Thyroid gland (tissue), 4 donors: ENCODE measurements at regions not wholly inside any gene's neighbourhood (a gene's known extent, or its start where the extent isn't known, plus 50 kb on each side); places are given as distances from the start of the nearest gene placed in this dataset.

ENCODE experiments used
- CTCF ChIP-seq, 6 experiments: fragments of 200-600 bp in 3 of 6; fragments of 450-650 bp in 3 of 6; sonication (generic) in 3 of 6; IDR thresholded peaks; one replicate each; pipeline ENCODE4 v1.5.1; 2016 to 2019; ENCODE audit warnings: antibody characterized with exemption in 6 of 6, mild to moderate bottlenecking in 2 of 6, inconsistent platforms in 1 of 6, moderate library complexity in 1 of 6
- POLR2A ChIP-seq, 2 donors: fragments of 450-650 bp; IDR thresholded peaks; one replicate each; pipeline ENCODE4 v1.6.1; 2017; ENCODE audit warnings: antibody characterized with exemption in 2 of 2, mild to moderate bottlenecking in 2 of 2, moderate library complexity in 1 of 2

GRCh38 chr5:162217037-162217436, 149.5 kb downstream of the GABRG2 start:
- TF ChIP-seq POLR2A (IDR thresholded peaks at IDR 0.05) (no peak), CTCF (IDR thresholded peaks at IDR 0.05) (no peak)
